ENCODE measurements at regions not wholly inside any gene's neighbourhood (a gene's known extent, or its start where the extent isn't known, plus 50 kb on each side); places are given as distances from the start of the nearest gene placed in this dataset.

DNA sequence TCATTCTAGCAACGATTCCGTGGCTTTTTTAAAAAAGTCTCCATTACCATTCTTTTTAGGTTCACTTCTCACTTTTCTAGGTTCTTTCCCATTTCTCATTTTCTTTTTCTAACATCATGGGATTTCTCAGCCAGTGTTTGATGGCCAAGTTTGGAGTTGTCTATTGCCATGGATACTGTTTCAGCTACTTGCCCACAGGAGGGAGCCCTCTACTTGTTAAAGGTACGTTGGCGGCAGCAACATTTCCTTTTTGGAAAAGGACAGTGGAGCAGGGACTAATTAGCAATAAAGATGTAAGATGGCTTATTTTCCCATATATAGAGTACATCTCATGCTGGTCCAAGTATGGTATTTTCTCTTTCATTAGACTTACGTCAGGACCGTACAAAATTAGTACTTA lies 2257.5 kb upstream of the C9orf72 start:
- TF ChIP-seq, protein P1, sequence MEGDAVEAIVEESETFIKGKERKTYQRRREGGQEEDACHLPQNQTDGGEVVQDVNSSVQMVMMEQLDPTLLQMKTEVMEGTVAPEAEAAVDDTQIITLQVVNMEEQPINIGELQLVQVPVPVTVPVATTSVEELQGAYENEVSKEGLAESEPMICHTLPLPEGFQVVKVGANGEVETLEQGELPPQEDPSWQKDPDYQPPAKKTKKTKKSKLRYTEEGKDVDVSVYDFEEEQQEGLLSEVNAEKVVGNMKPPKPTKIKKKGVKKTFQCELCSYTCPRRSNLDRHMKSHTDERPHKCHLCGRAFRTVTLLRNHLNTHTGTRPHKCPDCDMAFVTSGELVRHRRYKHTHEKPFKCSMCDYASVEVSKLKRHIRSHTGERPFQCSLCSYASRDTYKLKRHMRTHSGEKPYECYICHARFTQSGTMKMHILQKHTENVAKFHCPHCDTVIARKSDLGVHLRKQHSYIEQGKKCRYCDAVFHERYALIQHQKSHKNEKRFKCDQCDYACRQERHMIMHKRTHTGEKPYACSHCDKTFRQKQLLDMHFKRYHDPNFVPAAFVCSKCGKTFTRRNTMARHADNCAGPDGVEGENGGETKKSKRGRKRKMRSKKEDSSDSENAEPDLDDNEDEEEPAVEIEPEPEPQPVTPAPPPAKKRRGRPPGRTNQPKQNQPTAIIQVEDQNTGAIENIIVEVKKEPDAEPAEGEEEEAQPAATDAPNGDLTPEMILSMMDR (conservative IDR thresholded peaks at IDR 0.05) = peak; percentile 67
- no peak for TF ChIP-seq EZH2 (IDR thresholded peaks at IDR 0.05; ENCODE audit: low read depth)

Data from PC-9 (cell line).